ENCODE measurements at regions not wholly inside any gene's neighbourhood (a gene's known extent, or its start where the extent isn't known, plus 50 kb on each side); places are given as distances from the start of the nearest gene placed in this dataset.

DNA sequence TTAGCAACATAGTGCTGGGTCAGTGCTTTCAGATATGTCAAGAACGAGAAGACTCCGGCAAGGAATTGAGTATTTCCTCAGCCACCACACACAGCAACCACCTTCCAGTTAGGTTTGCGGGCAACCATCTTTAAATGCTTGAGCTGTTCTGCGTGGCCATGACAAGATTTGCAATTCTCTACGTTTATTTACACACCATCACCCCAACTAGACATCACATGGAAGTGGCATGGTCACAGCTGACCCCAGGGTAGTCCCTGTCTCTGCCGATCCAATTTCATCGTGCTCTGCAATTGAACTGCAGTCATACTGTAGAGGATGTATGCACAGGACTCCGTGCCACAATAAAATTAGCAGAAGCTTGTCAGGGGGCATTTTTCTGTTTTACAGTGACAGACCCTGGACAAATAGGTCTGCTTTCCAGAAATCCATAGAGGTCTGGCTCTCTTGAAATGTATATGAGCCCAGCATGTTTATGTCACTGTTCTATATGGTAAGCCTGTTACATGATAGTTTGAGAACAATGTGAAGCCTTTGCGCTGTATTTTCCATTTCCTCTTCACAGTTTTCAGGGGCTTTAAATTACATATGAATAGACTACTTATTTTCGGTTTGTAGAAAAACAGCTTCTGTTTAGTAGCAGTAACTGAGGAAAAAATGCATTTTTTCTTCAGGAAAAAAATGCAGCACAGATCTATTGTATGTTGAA is 605.2 kb downstream of the NR4A2 start:
- H3K27ac Mint-ChIP-seq (ENCODE audit: unreplicated experiment), result no peak overlapping the region
- no peaks in the 10 kb centered on the region for H3K36me3 Mint-ChIP-seq (ENCODE audit: low read depth, unreplicated experiment)
- H3K9me3 Mint-ChIP-seq (ENCODE audit: unreplicated experiment), result no peaks in the 10 kb centered on the region
- no peaks in the 10 kb centered on the region for H3K9me3 ChIP-seq (ENCODE audit: insufficient read depth, low read depth, low read length)
- DNase-seq (ENCODE audit: low read depth), result no peak
- H3K9ac ChIP-seq (ENCODE audit: low read length), result no peak overlapping the region
- H3K4me1 ChIP-seq (ENCODE audit: insufficient read depth, low read length), result no peaks in the 10 kb centered on the region
- peak overlapping the region; percentile 69 for H3K4me2 ChIP-seq (ENCODE audit: low read length)
- H3K4me3 ChIP-seq (ENCODE audit: insufficient read depth, low read depth, low read length), result no peak overlapping the region
- no peak for FAIRE-seq
- no peaks in the 10 kb centered on the region for H3K36me3 ChIP-seq (ENCODE audit: insufficient read depth, low read length)
- no peaks in the 10 kb centered on the region for H3K27me3 Mint-ChIP-seq (ENCODE audit: low read depth, unreplicated experiment)
- H3K27me3 ChIP-seq (ENCODE audit: insufficient read depth, low read length), result no peaks in the 10 kb centered on the region
- peak overlapping the region; percentile 80 for H2AFZ ChIP-seq (ENCODE audit: low read depth, low read length)
- TF ChIP-seq, protein P1, sequence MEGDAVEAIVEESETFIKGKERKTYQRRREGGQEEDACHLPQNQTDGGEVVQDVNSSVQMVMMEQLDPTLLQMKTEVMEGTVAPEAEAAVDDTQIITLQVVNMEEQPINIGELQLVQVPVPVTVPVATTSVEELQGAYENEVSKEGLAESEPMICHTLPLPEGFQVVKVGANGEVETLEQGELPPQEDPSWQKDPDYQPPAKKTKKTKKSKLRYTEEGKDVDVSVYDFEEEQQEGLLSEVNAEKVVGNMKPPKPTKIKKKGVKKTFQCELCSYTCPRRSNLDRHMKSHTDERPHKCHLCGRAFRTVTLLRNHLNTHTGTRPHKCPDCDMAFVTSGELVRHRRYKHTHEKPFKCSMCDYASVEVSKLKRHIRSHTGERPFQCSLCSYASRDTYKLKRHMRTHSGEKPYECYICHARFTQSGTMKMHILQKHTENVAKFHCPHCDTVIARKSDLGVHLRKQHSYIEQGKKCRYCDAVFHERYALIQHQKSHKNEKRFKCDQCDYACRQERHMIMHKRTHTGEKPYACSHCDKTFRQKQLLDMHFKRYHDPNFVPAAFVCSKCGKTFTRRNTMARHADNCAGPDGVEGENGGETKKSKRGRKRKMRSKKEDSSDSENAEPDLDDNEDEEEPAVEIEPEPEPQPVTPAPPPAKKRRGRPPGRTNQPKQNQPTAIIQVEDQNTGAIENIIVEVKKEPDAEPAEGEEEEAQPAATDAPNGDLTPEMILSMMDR (IDR thresholded peaks at IDR 0.05; ENCODE audit: insufficient read depth, low read depth, low read length), result no peak
- TF ChIP-seq EZH2 (IDR thresholded peaks at IDR 0.05; ENCODE audit: insufficient read depth, low read length), result no peak
- no peaks in the 10 kb centered on the region for H3K79me2 ChIP-seq (ENCODE audit: insufficient read depth, low read length)
- no peak overlapping the region for H3K4me3 Mint-ChIP-seq (ENCODE audit: unreplicated experiment)
- no peak overlapping the region for H3K27ac ChIP-seq (ENCODE audit: low read depth, low read length)
- H3K4me1 Mint-ChIP-seq (ENCODE audit: low read depth, unreplicated experiment), result peaks cover 11% of the 10 kb centered on the region
- H4K20me1 ChIP-seq (ENCODE audit: insufficient read depth, low read length), result no peaks in the 10 kb centered on the region

DNA sequence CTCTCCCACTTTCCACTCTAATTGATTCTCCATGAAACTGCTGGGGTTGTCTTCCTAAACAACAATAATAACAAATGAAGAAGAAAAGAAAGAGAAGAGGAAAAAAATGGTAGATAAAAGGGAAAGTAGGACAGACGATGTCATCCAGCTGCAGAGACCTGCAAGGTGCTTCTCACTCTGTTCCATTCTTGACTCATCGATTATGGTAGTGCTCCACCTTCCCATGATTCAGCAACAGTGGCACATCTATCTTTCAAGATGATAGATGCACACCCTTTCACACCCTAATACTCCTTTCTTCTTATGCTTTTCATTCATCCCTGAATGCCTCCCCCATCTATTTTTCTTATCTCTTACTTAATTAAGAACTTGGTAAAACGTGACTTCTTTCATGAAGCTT is 610.2 kb downstream of the NR4A2 start:
- Mint-ChIP-seq H3K9me3 (ENCODE audit: unreplicated experiment) (no peaks in the 10 kb centered on the region), H3K36me3 (ENCODE audit: low read depth, unreplicated experiment) (no peaks in the 10 kb centered on the region), H3K4me1 (ENCODE audit: low read depth, unreplicated experiment) (no peaks in the 10 kb centered on the region), H3K27ac (ENCODE audit: unreplicated experiment) (no peak overlapping the region), H3K4me3 (ENCODE audit: unreplicated experiment) (no peak overlapping the region), H3K27me3 (ENCODE audit: low read depth, unreplicated experiment) (no peaks in the 10 kb centered on the region)
- Histone ChIP-seq H2AFZ (ENCODE audit: low read depth, low read length) (no peak overlapping the region), H3K79me2 (ENCODE audit: insufficient read depth, low read length) (no peaks in the 10 kb centered on the region), H3K4me2 (ENCODE audit: low read length) (no peak overlapping the region), H3K27ac (ENCODE audit: low read depth, low read length) (no peak overlapping the region), H3K9me3 (ENCODE audit: insufficient read depth, low read depth, low read length) (no peaks in the 10 kb centered on the region), H3K4me1 (ENCODE audit: insufficient read depth, low read length) (no peaks in the 10 kb centered on the region), H3K9ac (ENCODE audit: low read length) (no peak overlapping the region), H3K36me3 (ENCODE audit: insufficient read depth, low read length) (no peaks in the 10 kb centered on the region), H3K27me3 (ENCODE audit: insufficient read depth, low read length) (no peaks in the 10 kb centered on the region), H3K4me3 (ENCODE audit: insufficient read depth, low read depth, low read length) (no peak overlapping the region), H4K20me1 (ENCODE audit: insufficient read depth, low read length) (no peaks in the 10 kb centered on the region)
- DNase-seq (ENCODE audit: low read depth) (no peak), FAIRE-seq (no peak)
- TF ChIP-seq, protein P1 (IDR thresholded peaks at IDR 0.05; ENCODE audit: insufficient read depth, low read depth, low read length), result no peak
- TF ChIP-seq EZH2 (IDR thresholded peaks at IDR 0.05; ENCODE audit: insufficient read depth, low read length), result no peak

DNA sequence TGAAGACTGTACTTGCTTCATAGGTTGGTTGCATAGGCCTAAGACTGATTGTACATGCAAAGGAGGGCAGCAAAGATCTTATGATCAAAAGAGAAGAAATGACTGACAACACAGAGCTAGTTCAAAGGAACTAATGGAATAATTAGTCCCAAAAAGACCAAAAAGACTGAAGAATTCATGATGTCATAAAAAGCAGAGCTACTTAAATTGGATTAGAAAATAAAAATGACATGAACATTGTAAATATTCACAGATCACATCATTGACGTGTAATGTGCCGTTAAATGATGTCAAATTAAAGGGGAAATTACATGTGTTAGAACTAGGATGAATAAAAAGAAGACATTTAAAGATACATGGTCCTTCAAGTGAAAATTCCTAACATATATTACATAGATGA is 616.8 kb downstream of the NR4A2 start:
- no peak for TF ChIP-seq EZH2 (IDR thresholded peaks at IDR 0.05; ENCODE audit: insufficient read depth, low read length)
- TF ChIP-seq, protein P1 (IDR thresholded peaks at IDR 0.05; ENCODE audit: insufficient read depth, low read depth, low read length), result no peak

More for the DNA sequence above, 616.8 kb downstream of the NR4A2 start:
- H3K9ac ChIP-seq (ENCODE audit: low read length), result no peak overlapping the region
- H3K9me3 ChIP-seq (ENCODE audit: insufficient read depth, low read depth, low read length), result no peaks in the 10 kb centered on the region
- Mint-ChIP-seq H3K36me3 (ENCODE audit: low read depth, unreplicated experiment) (no peaks in the 10 kb centered on the region), H3K9me3 (ENCODE audit: unreplicated experiment) (no peaks in the 10 kb centered on the region), H3K4me1 (ENCODE audit: low read depth, unreplicated experiment) (no peaks in the 10 kb centered on the region), H3K27ac (ENCODE audit: unreplicated experiment) (no peak overlapping the region), H3K27me3 (ENCODE audit: low read depth, unreplicated experiment) (no peaks in the 10 kb centered on the region), H3K4me3 (ENCODE audit: unreplicated experiment) (no peak overlapping the region)
- no peaks in the 10 kb centered on the region for H3K36me3 ChIP-seq (ENCODE audit: insufficient read depth, low read length)
- no peaks in the 10 kb centered on the region for H4K20me1 ChIP-seq (ENCODE audit: insufficient read depth, low read length)
- no peaks in the 10 kb centered on the region for H3K4me1 ChIP-seq (ENCODE audit: insufficient read depth, low read length)
- no peak overlapping the region for H3K4me2 ChIP-seq (ENCODE audit: low read length)
- no peak for DNase-seq (ENCODE audit: low read depth)
- no peak for FAIRE-seq
- no peak overlapping the region for H3K27ac ChIP-seq (ENCODE audit: low read depth, low read length)
- H2AFZ ChIP-seq (ENCODE audit: low read depth, low read length), result no peak overlapping the region
- no peaks in the 10 kb centered on the region for H3K27me3 ChIP-seq (ENCODE audit: insufficient read depth, low read length)
- no peaks in the 10 kb centered on the region for H3K79me2 ChIP-seq (ENCODE audit: insufficient read depth, low read length)
- no peak overlapping the region for H3K4me3 ChIP-seq (ENCODE audit: insufficient read depth, low read depth, low read length)

Data from astrocyte (in vitro differentiated cells and primary cell).